ENCODE measurements at regions not wholly inside any gene's neighbourhood (a gene's known extent, or its start where the extent isn't known, plus 50 kb on each side); places are given as distances from the start of the nearest gene placed in this dataset.

GRCh38 chr7:86592185-86592584 is 51.5 kb upstream of the GRM3 start:
- ATAC-seq (no peak), DNase-seq (no peak)
- intact Hi-C loops (cut with DNase I) = no loop called here
- WGBS, 3 donors = 63 to 85% (median 66%) methylated on average over 1 of the region's 1 CpG
- Histone ChIP-seq H3K4me1 (no peaks in the 10 kb centered on the region), H3K27me3 (ENCODE audit: insufficient read depth in 3 of 3, low read length in 2 of 3) (no peaks in the 10 kb centered on the region), H3K36me3 (ENCODE audit: insufficient read depth in 1 of 2, low read depth in 1 of 2) (no peaks in the 10 kb centered on the region), H3K9me3 (no peaks in the 10 kb centered on the region), H3K4me3 (no peak overlapping the region), H3K27ac (no peak overlapping the region)
- TF ChIP-seq CTCF (IDR thresholded peaks at IDR 0.05) = no peak

GRCh38 chr7:86574006-86574405 is 69.7 kb upstream of the GRM3 start:
- no peak for DNase-seq
- intact Hi-C loops (cut with DNase I) = no loop called here
- ATAC-seq = no peak
- WGBS, 3 donors = 88 to 90% (median 89%) methylated on average over 9 of the region's 9 CpGs
- Histone ChIP-seq H3K4me3 (no peak overlapping the region), H3K27me3 (ENCODE audit: insufficient read depth in 3 of 3, low read length in 2 of 3) (no peaks in the 10 kb centered on the region), H3K4me1 (no peaks in the 10 kb centered on the region), H3K36me3 (ENCODE audit: insufficient read depth in 1 of 2, low read depth in 1 of 2) (no peaks in the 10 kb centered on the region), H3K27ac (no peak overlapping the region), H3K9me3 (no peaks in the 10 kb centered on the region)
- no peak for TF ChIP-seq CTCF (IDR thresholded peaks at IDR 0.05)

GRCh38 chr7:86558680-86559501 is 84.8 kb upstream of the GRM3 start:
- Histone ChIP-seq H3K36me3 (ENCODE audit: insufficient read depth in 1 of 2, low read depth in 1 of 2) (no peaks in the 10 kb centered on the region), H3K4me3 (no peak overlapping the region), H3K9me3 (no peaks in the 10 kb centered on the region), H3K27ac (no peak overlapping the region), H3K27me3 (ENCODE audit: insufficient read depth in 3 of 3, low read length in 2 of 3) (no peaks in the 10 kb centered on the region), H3K4me1 (no peaks in the 10 kb centered on the region)
- no peak for TF ChIP-seq CTCF (IDR thresholded peaks at IDR 0.05)
- intact Hi-C loops (cut with DNase I) = no loop called here
- 42 to 45% (median 45%) methylated on average over 8 of the region's 8 CpGs for WGBS, 3 donors
- ATAC-seq = no peak
- DNase-seq = no peak

DNA sequence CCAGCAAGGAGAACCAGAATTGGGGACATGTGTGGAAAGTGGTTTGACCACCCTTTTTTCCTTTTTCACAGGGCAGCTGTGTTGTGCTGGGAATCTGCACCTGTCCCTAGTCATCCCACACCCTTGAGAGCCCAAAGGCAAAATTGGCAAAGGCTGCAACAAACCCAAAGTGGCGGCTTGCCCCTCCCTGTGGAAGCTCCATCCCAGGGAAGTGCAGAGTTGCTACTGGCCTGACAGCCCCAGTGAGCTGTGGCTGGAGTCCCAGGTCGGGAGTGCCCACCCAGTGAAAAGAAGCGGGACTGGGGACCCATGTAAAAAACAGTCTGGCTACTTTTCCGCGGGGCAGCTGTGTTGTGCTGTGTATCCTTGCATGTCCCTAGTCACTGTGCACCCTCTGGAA is 109.1 kb upstream of the GRM3 start:
- DNase-seq = no peak
- intact Hi-C loops (cut with DNase I) = no loop called here
- no peak overlapping the region for H3K4me3 ChIP-seq
- no peaks in the 10 kb centered on the region for H3K4me1 ChIP-seq
- no peaks in the 10 kb centered on the region for H3K36me3 ChIP-seq (ENCODE audit: insufficient read depth in 1 of 2, low read depth in 1 of 2)
- ATAC-seq = no peak
- H3K27me3 ChIP-seq (ENCODE audit: insufficient read depth in 3 of 3, low read length in 2 of 3) = no peaks in the 10 kb centered on the region
- no peak for TF ChIP-seq CTCF (IDR thresholded peaks at IDR 0.05)
- no peak overlapping the region for H3K27ac ChIP-seq
- no peaks in the 10 kb centered on the region for H3K9me3 ChIP-seq
- 82 to 87% (median 86%) methylated on average over 5 of the region's 5 CpGs for WGBS, 3 donors

GRCh38 chr7:86504229-86504628 is 139.5 kb upstream of the GRM3 start:
- Histone ChIP-seq H3K27me3 (ENCODE audit: insufficient read depth in 3 of 3, low read length in 2 of 3) (no peaks in the 10 kb centered on the region), H3K4me1 (no peaks in the 10 kb centered on the region), H3K27ac (no peak overlapping the region), H3K4me3 (no peak overlapping the region), H3K9me3 (peaks cover 5% of the 10 kb centered on the region), H3K36me3 (ENCODE audit: insufficient read depth in 1 of 2, low read depth in 1 of 2) (no peaks in the 10 kb centered on the region)
- WGBS, 3 donors = 46 to 58% (median 56%) methylated on average over 1 of the region's 1 CpG
- ATAC-seq = no peak
- no peak for DNase-seq
- no peak for TF ChIP-seq CTCF (IDR thresholded peaks at IDR 0.05)
- intact Hi-C loops (cut with DNase I) = no loop called here

All from psoas muscle (tissue), 7 donors.